ENCODE measurements at regions not wholly inside any gene's neighbourhood (a gene's known extent, or its start where the extent isn't known, plus 50 kb on each side); places are given as distances from the start of the nearest gene placed in this dataset.
"Not testable (repeated sequence)": the region's sequence is repeated elsewhere in the genome, so short reads cannot be mapped to it uniquely, and the experiment has no call there.

- intact Hi-C loops (cut with DNase I, micrococcal nuclease): no loop called here
- DNase-seq (no peak), ATAC-seq (no peak)
Observed at GRCh38 chr3:147333098-147333497, 73.2 kb downstream of the ZIC4 start.

- DNase-seq: no peak
- ATAC-seq: no peak
- intact Hi-C loops (cut with DNase I, micrococcal nuclease): no loop called here
Observed at GRCh38 chr3:147328711-147329110, 77.6 kb downstream of the ZIC4 start.

GRCh38 chr3:147324356-147324755, 82.0 kb downstream of the ZIC4 start:
- DNase-seq (no peak), ATAC-seq (no peak)
- intact Hi-C loops (cut with DNase I, micrococcal nuclease): no loop called here

- ATAC-seq: no peak
- intact Hi-C loops (cut with DNase I, micrococcal nuclease): no loop called here
- no peak for DNase-seq
Observed at GRCh38 chr3:147318900-147319299, 87.4 kb downstream of the ZIC4 start.

GRCh38 chr3:147317080-147317479, 89.3 kb downstream of the ZIC4 start:
- DNase-seq; intact Hi-C loops (cut with DNase I, micrococcal nuclease); ATAC-seq: not testable (repeated sequence)

- intact Hi-C loops (cut with DNase I, micrococcal nuclease): no loop called here
- DNase-seq (no peak), ATAC-seq (no peak)
Observed at GRCh38 chr3:147313513-147313912, 92.8 kb downstream of the ZIC4 start.

GRCh38 chr3:147312786-147313280, 93.5 kb downstream of the ZIC4 start:
- intact Hi-C loops (cut with DNase I, micrococcal nuclease): no loop called here
- DNase-seq (no peak), ATAC-seq (no peak)

- ATAC-seq (no peak), DNase-seq (no peak)
- intact Hi-C loops (cut with DNase I, micrococcal nuclease): no loop called here
Observed at GRCh38 chr3:147311716-147312115, 94.6 kb downstream of the ZIC4 start.

GRCh38 chr3:147305533-147306250, 100.7 kb downstream of the ZIC4 start:
- DNase-seq (no peak), ATAC-seq (no peak)
- intact Hi-C loops (cut with DNase I, micrococcal nuclease): no loop called here

- DNase-seq: no peak
- intact Hi-C loops (cut with DNase I, micrococcal nuclease): no loop called here
- ATAC-seq: no peak
Observed at GRCh38 chr3:147304756-147305155, 101.6 kb downstream of the ZIC4 start.

- ATAC-seq: no peak
- DNase-seq: no peak
- intact Hi-C loops (cut with DNase I, micrococcal nuclease): no loop called here
Observed at GRCh38 chr3:147301781-147302180, 104.6 kb downstream of the ZIC4 start.

GRCh38 chr3:147299656-147300055, 106.7 kb downstream of the ZIC4 start:
- DNase-seq (no peak), ATAC-seq (no peak)
- intact Hi-C loops (cut with DNase I, micrococcal nuclease): no loop called here

- intact Hi-C loops (cut with DNase I, micrococcal nuclease): no loop called here
- DNase-seq (no peak), ATAC-seq (no peak)
Observed at GRCh38 chr3:147298511-147298982, 107.8 kb downstream of the ZIC4 start.

- ATAC-seq (no peak), DNase-seq (no peak)
- intact Hi-C loops (cut with DNase I, micrococcal nuclease): no loop called here
Observed at GRCh38 chr3:147297761-147298350, 108.5 kb downstream of the ZIC4 start.

GRCh38 chr3:147287370-147287769, 119.0 kb downstream of the ZIC4 start:
- DNase-seq; intact Hi-C loops (cut with DNase I, micrococcal nuclease); ATAC-seq: not testable (repeated sequence)

- DNase-seq (no peak), ATAC-seq (no peak)
- intact Hi-C loops (cut with DNase I, micrococcal nuclease): no loop called here
Observed at GRCh38 chr3:147269907-147270306, 136.4 kb downstream of the ZIC4 start.

- no peak for DNase-seq
- no peak for ATAC-seq
Observed at GRCh38 chr3:147267434-147267833, 138.9 kb downstream of the ZIC4 start.

GRCh38 chr3:147257944-147258343, 148.4 kb downstream of the ZIC4 start:
- DNase-seq: no peak
- intact Hi-C loops (cut with DNase I, micrococcal nuclease): no loop called here
- ATAC-seq: no peak

More at GRCh38 chr3:147267434-147267833, 138.9 kb downstream of the ZIC4 start:
- intact Hi-C loops (cut with DNase I, micrococcal nuclease): no loop called here

- DNase-seq (no peak), ATAC-seq (no peak)
- intact Hi-C loops (cut with DNase I, micrococcal nuclease): no loop called here
Observed at GRCh38 chr3:147256739-147257138, 149.6 kb downstream of the ZIC4 start.

GRCh38 chr3:147246906-147247305, 159.4 kb downstream of the ZIC4 start:
- DNase-seq (no peak), ATAC-seq (no peak)
- intact Hi-C loops (cut with DNase I, micrococcal nuclease): no loop called here

All from left colon (tissue), 2 donors.